GM18520 (cell line): ENCODE measurements at regions not wholly inside any gene's neighbourhood (a gene's known extent, or its start where the extent isn't known, plus 50 kb on each side); places are given as distances from the start of the nearest gene placed in this dataset.

Source experiments
- ATAC-seq: cut with Tn5 transposase; IDR thresholded peaks from one replicate; pipeline ENCODE4 v1.9.1; 2021; ENCODE audit not compliant: unreplicated experiment

- no peak for ATAC-seq
Measured at GRCh38 chr5:136811551-136811950, 446.2 kb upstream of the TRPC7 start.

- no peak for ATAC-seq
Measured at GRCh38 chr5:136811086-136811485, 445.7 kb upstream of the TRPC7 start.

- ATAC-seq, result no peak
Measured at GRCh38 chr5:136810261-136810801, 445.0 kb upstream of the TRPC7 start.

- no peak for ATAC-seq
Measured at GRCh38 chr5:136809382-136809781, 444.0 kb upstream of the TRPC7 start.

- no peak for ATAC-seq
Measured at GRCh38 chr5:136808756-136809155, 443.4 kb upstream of the TRPC7 start.

- ATAC-seq, result no peak
Measured at GRCh38 chr5:136805466-136805865, 440.1 kb upstream of the TRPC7 start.

GRCh38 chr5:136802383-136802782 is 437.0 kb upstream of the TRPC7 start:
- no peak for ATAC-seq

- ATAC-seq, result no peak
Measured at GRCh38 chr5:136799806-136800372, 434.5 kb upstream of the TRPC7 start.

GRCh38 chr5:136793300-136793699 is 428.0 kb upstream of the TRPC7 start:
- no peak for ATAC-seq

GRCh38 chr5:136781464-136781863 is 416.1 kb upstream of the TRPC7 start:
- no peak for ATAC-seq

- no peak for ATAC-seq
Measured at GRCh38 chr5:136780518-136780917, 415.2 kb upstream of the TRPC7 start.

- ATAC-seq, result no peak
Measured at GRCh38 chr5:136776022-136776927, 410.9 kb upstream of the TRPC7 start.

GRCh38 chr5:136772491-136772890 is 407.1 kb upstream of the TRPC7 start:
- ATAC-seq, result no peak

- no peak for ATAC-seq
Measured at GRCh38 chr5:136769900-136770684, 404.7 kb upstream of the TRPC7 start.

- ATAC-seq, result no peak
Measured at GRCh38 chr5:136769093-136769492, 403.7 kb upstream of the TRPC7 start.

- ATAC-seq, result peak; percentile 58
Measured at GRCh38 chr5:136768457-136768856, 403.1 kb upstream of the TRPC7 start.

GRCh38 chr5:136766456-136766855 is 401.1 kb upstream of the TRPC7 start:
- ATAC-seq, result no peak

GRCh38 chr5:136764601-136765000 is 399.3 kb upstream of the TRPC7 start:
- no peak for ATAC-seq

GRCh38 chr5:136763548-136763947 is 398.2 kb upstream of the TRPC7 start:
- no peak for ATAC-seq

GRCh38 chr5:136754216-136754615 is 388.9 kb upstream of the TRPC7 start:
- ATAC-seq, result no peak

GRCh38 chr5:136750224-136750862 is 385.0 kb upstream of the TRPC7 start:
- ATAC-seq, result no peak
